ENCODE measurements at regions not wholly inside any gene's neighbourhood (a gene's known extent, or its start where the extent isn't known, plus 50 kb on each side); places are given as distances from the start of the nearest gene placed in this dataset.
"Not testable (repeated sequence)": the region's sequence is repeated elsewhere in the genome, so short reads cannot be mapped to it uniquely, and the experiment has no call there.

- DNase-seq (ENCODE audit: low read depth, low spot score) = no peak
Measured at GRCh38 chr3:102036017-102036416, 186.7 kb downstream of the NFKBIZ start.

DNA sequence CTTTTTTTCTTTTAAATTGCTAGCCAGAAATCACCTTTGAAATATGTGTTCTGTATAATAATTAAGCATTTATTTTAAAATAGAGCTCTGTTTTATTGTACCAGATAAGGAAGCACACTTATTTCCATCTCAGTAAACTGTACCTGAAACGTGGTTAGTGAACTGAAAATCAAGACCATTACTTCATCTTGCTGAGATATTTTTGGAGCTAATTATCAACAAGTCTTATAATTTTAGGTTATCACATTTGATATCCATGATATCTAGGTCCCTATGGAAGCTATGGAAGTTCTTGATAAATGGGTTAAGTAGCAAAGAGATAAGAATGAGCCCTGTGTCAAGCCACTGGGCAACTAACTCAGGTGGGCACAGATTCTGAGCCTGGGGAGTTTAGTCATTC is 187.2 kb downstream of the NFKBIZ start:
- DNase-seq (ENCODE audit: low read depth, low spot score) = no peak

DNA sequence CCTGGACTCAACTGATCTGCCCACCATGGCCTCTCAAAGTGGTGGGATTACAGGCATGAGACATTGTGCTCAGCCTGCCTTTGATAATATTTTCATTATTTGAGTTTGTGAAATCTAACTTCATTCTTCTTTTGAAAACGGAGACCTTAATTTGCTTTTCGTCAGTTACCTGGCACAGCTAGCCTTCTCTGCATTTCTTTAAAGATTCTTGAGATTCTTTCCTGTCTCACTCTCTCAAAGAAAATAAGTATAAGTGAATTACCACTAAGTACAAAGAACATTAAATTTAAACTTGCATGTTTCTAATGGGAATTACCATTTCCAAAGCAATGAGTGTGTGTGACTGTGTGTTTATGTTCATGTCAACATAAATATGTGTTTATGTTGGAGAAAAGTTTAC is 187.9 kb downstream of the NFKBIZ start:
- no peak for DNase-seq (ENCODE audit: low read depth, low spot score)

- DNase-seq (ENCODE audit: low read depth, low spot score) = no peak
Measured at GRCh38 chr3:102037791-102038190, 188.5 kb downstream of the NFKBIZ start.

DNA sequence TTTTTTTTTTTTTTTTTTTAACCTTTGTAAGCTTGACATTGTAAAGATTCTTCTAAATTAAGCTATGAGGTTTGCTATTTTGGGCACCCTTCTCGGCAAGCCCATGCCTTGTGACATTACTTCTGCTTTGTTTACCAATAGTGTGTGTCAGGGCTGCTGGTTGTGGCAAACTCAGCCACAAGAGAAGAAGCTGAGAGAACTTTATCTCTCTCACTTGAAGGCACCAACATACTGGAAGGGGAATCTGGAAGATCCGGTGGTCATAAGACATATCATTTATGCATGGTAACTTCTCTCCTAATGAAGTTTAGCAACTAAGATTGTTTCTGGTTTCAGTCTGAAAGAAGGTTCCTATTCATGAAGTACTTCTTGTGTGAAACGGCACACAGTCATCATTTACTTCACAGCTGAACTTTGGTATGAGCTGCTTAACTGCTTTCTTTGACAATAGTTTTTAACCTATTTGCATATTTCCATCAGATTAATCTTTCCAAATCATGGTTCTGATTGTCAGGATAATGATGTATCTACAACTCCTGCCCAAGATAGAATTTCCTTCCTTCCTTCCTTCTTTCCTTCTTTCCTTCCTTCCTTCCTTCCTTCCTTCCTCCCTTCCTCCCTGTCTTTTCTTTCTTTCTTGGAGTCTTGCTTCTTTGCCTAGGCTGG is 189.3 kb downstream of the NFKBIZ start:
- DNase-seq (ENCODE audit: low read depth, low spot score) = no peak

DNA sequence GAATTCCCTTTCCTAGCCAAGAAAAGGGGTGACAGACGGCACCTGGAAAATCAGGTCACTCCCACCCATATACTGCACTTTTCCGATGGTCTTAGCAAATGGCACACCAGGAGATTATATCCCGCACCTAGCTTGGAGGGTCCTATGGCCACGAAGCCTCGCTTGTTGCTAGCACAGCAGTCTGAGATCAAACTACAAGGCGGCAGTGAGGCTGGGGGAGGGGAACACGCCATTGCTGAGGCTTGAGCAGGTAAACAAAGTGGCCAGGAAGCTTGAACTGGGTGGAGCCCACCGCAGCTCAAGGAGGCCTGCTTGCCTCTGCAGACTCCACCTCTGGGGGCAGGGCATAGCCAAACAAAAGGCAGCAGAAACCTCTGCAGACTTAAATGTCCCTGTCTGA is 190.8 kb downstream of the NFKBIZ start:
- DNase-seq (ENCODE audit: low read depth, low spot score) = not testable (repeated sequence)

- no peak for DNase-seq (ENCODE audit: low read depth, low spot score)
Measured at GRCh38 chr3:102053375-102053989, 204.2 kb downstream of the NFKBIZ start.

DNA sequence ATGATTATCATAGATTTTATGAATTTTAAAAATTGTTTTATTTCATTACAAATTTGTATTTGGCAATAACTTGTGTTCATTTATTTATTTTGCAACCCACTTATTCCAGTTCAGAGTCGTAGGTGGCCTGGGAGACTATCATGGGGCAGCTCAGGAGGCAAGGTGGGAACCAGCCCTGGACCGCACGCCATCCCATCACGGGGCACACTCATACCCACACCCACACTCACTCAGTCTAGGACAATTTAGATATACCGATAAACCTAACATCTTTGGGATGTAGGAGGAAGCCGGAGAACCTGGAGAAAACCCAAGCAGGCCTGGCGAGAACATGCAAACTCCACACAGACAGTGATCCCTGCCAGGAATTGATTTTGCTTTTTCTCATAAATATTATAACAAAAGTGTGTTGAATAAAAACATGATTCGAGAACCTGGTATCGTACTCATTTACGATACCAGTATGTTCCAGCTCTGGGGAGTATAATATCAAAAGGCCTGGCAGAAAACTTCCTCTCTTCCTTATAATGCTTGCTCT is 205.3 kb downstream of the NFKBIZ start:
- DNase-seq (ENCODE audit: low read depth, low spot score) = no peak

- DNase-seq (ENCODE audit: low read depth, low spot score) = no peak
Measured at GRCh38 chr3:102057781-102058421, 208.6 kb downstream of the NFKBIZ start.

- DNase-seq (ENCODE audit: low read depth, low spot score) = no peak
Measured at GRCh38 chr3:102059145-102059943, 210.0 kb downstream of the NFKBIZ start.

GRCh38 chr3:102060814-102061213 is 211.5 kb downstream of the NFKBIZ start:
- no peak for DNase-seq (ENCODE audit: low read depth, low spot score)

- DNase-seq (ENCODE audit: low read depth, low spot score) = no peak
Measured at GRCh38 chr3:102063572-102063971, 214.3 kb downstream of the NFKBIZ start.

DNA sequence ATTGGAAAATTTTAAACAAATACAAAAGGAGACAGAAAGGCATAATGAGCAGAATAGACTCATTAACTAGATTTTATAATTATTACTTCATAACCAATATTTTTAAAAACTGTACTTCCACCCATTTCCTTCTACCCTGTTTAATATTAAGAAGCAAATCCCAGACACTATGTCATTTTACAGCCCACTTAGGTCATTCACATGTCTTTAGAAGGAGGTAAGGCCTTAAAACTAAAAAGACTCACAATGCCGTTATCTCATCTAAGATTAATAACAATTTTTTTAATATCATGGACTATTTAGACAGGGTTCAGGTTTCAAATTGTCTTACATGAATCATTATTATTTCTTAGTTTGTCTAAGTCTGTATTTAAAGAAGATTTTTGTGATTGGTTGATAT is 217.2 kb downstream of the NFKBIZ start:
- DNase-seq (ENCODE audit: low read depth, low spot score) = no peak

- DNase-seq (ENCODE audit: low read depth, low spot score) = no peak
Measured at GRCh38 chr3:102068327-102068726, 219.0 kb downstream of the NFKBIZ start.

DNA sequence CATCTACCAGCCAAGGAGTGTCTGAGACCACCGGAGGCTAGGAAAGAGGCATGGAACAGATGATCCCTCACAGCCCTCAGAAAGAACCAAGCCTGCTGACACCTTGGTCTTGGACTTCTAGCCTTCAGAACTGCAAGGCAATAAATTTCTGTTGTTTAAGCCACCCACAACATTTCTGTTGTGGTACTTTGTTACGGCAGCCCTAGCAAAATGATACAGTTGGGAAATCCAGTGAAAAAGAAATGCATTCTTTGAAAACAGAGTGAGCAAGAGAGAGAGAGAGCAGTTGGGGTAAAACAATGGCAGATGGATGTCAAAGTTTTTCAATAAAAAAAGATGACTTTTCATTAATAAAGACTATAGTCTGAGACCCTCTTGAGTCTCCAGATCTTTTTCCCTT is 219.4 kb downstream of the NFKBIZ start:
- no peak for DNase-seq (ENCODE audit: low read depth, low spot score)

- no peak for DNase-seq (ENCODE audit: low read depth, low spot score)
Measured at GRCh38 chr3:102069211-102069662, 219.9 kb downstream of the NFKBIZ start.

GRCh38 chr3:102074946-102075345 is 225.6 kb downstream of the NFKBIZ start:
- DNase-seq (ENCODE audit: low read depth, low spot score) = no peak

GRCh38 chr3:102078401-102078800 is 229.1 kb downstream of the NFKBIZ start:
- no peak for DNase-seq (ENCODE audit: low read depth, low spot score)

DNA sequence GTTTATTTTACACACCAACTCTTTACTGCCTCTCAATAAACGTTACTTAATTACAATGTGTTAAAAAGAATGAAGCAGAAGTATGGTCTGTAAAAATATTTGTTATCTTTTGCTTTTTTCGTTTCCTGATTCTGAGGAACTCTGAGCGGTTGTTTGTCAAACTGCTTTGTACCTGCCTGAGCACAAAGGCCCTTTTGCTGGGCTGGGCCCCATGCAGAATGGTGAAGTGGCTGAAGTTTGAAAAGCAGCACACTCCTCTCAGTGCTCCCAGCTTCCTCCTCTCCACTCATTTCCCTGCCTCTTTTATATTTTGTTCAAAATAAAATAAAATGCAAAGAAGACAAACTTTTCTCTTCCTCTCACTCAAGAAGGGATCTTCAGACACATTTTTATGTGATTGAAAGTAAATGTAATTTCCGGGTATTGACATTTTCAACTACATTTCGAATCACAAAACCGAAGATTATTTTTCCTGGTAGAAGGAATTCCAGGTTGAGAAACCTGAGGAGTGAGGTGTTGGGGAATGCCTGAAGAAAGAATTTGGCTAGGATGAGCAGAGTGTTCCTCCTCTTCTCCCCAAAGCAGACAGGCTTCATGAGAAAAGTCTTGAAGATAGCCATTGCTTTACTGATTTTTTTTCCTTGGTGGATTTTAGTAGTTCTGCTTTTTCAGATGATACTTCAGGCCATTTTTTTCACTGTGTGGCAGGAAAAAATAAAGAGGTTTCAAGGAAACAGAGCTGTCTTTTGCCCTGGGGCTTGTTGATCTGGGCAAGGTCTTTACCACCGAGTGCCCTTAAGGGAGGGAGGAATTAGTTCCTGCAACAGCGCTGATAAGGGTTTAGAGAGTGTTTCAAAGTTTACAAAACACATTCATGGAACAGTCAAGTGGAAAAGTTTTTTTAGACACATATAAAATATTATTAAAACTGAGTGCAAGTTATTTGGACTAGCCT is 229.8 kb downstream of the NFKBIZ start:
- DNase-seq (ENCODE audit: low read depth, low spot score) = no peak

GRCh38 chr3:102079809-102080197 is 230.5 kb downstream of the NFKBIZ start:
- no peak for DNase-seq (ENCODE audit: low read depth, low spot score)
